ENCODE measurements at regions not wholly inside any gene's neighbourhood (a gene's known extent, or its start where the extent isn't known, plus 50 kb on each side); places are given as distances from the start of the nearest gene placed in this dataset.

DNA sequence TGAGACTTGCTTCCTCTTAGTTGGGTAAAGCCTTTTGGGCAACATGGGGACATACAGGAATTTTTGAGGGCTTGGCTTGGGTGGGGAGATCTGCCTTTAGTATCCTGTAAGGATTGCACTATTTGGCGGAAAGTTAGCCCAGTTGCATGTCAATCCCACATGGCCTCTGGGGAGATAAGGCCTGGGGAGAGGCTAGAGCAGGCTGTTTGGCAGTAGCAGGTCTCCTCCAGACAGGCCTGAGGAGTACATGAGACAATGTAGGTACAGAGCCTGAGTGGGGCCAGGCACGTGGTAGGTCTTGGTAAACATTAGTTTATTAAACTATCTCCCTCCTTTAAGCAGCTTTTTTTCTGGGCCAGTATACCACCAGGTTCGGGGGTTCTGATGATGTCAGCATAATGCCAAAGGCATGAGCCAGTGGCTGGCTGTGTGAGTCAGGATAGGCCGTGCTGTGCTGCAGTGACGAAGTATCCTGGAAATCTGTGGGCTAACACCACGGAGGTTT lies 147.9 kb downstream of the VEGFA start:
- DNase-seq (ENCODE audit: low spot score in 2 of 2, unreplicated experiment in 2 of 2): no peak
- no peaks in the 10 kb centered on the region for H3K36me3 Mint-ChIP-seq
- H3K9me3 Mint-ChIP-seq: no peaks in the 10 kb centered on the region
- peaks cover 4% of the 10 kb centered on the region for H3K27me3 Mint-ChIP-seq (ENCODE audit: low read depth)
- no peak overlapping the region for H3K27ac Mint-ChIP-seq
- H3K4me3 Mint-ChIP-seq: no peak overlapping the region
- TF ChIP-seq, protein P1, sequence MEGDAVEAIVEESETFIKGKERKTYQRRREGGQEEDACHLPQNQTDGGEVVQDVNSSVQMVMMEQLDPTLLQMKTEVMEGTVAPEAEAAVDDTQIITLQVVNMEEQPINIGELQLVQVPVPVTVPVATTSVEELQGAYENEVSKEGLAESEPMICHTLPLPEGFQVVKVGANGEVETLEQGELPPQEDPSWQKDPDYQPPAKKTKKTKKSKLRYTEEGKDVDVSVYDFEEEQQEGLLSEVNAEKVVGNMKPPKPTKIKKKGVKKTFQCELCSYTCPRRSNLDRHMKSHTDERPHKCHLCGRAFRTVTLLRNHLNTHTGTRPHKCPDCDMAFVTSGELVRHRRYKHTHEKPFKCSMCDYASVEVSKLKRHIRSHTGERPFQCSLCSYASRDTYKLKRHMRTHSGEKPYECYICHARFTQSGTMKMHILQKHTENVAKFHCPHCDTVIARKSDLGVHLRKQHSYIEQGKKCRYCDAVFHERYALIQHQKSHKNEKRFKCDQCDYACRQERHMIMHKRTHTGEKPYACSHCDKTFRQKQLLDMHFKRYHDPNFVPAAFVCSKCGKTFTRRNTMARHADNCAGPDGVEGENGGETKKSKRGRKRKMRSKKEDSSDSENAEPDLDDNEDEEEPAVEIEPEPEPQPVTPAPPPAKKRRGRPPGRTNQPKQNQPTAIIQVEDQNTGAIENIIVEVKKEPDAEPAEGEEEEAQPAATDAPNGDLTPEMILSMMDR (IDR thresholded peaks at IDR 0.05; ENCODE audit: unreplicated experiment): no peak
- H3K4me1 Mint-ChIP-seq: peaks cover 18% of the 10 kb centered on the region

DNA sequence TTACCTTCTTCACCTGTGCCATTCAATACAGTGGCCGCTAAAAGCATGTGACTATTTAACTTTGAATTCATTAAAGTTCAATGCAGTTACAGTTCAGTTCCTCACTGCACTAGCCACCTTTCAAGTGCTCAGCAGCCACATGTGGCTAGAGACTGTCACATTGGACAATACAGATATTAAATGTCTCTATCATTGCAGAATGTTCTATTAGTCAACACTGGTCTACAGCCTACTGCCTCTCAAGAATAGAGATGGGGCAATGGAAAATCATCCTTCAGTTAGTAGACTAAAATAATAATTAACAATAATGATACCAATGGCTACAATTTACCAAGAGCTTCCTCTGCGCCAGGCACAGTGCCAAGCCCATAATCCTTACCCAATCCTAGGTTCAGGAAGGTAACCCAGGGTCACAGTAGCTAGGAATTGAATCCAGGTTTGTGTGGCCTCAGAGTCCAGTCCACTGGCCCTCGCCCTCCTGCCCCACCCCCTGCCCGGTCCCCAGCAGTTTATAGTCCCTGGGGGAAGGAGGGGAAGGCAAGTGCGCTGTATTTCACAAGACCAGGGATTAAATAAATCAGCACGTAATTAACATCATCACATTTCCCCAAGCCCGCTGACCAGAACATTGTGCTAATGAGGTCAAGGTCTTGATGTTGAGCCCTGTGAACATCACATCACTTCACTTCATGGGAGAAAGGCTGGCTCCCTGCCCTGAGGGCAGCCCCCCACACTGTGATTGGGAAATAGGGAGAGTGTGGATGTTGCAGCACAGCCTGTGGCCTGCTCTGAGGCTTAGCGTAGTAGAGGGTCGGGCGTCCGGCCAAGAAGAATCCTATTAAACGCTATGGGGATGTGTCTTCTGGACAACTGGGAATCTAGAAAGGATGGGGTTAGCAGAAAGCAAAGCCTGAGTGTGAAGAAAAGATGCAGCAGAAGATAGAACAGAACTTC lies 147.2 kb downstream of the VEGFA start:
- no peak for DNase-seq (ENCODE audit: low spot score in 2 of 2, unreplicated experiment in 2 of 2)
- H3K27me3 Mint-ChIP-seq (ENCODE audit: low read depth): peaks cover 4% of the 10 kb centered on the region
- H3K4me3 Mint-ChIP-seq: no peak overlapping the region
- no peak overlapping the region for H3K27ac Mint-ChIP-seq
- TF ChIP-seq, protein P1 (IDR thresholded peaks at IDR 0.05; ENCODE audit: unreplicated experiment): no peak
- H3K9me3 Mint-ChIP-seq: no peaks in the 10 kb centered on the region
- no peaks in the 10 kb centered on the region for H3K36me3 Mint-ChIP-seq
- H3K4me1 Mint-ChIP-seq: peaks cover 18% of the 10 kb centered on the region

DNA sequence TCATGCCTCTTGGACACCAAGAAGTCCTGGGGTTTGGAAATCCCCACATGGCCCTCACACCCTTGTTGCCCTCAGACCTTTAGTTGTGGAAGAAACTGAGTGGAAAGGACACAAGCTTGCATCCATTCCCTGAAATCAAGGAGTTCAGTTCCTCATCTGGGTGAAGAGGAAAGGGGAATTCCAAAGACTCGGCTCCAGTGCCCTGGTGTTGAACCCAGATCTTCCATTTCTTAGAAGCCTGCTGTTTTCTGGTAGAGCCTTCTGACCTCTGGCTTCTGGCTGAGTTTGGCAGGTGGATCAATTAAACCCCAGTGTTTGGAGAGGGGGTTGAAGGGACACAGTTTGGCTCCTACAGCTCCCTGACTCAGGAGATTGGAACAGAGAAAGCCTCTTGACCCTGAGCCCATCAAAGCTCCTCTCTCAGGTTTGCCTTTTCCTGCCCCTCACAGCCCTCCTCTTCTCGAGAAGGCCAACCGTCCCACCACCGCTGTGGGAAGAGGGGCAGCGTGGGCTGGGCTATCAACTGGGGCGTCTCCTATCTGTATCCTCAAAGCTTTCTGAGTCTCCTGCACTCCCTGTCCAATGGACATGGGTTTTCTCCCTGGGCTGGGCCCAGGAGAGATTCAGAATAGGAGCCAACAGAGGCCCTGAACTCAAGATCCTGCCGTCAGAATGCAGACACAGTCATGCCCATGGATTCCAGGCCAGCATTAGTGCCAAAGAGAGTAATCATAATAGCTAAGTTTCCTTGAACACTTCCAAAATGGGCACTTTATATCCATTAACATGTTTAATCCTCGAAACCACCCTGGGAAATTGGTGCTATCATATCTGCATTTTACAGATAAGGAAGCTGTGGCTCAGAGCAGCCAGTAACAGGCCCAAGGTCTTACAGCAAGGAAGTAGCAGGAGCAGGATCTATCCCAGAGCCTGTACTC lies 146.2 kb downstream of the VEGFA start:
- peaks cover 24% of the 10 kb centered on the region for H3K4me1 Mint-ChIP-seq
- peaks cover 4% of the 10 kb centered on the region for H3K27me3 Mint-ChIP-seq (ENCODE audit: low read depth)
- TF ChIP-seq, protein P1 (IDR thresholded peaks at IDR 0.05; ENCODE audit: unreplicated experiment): no peak
- no peaks in the 10 kb centered on the region for H3K9me3 Mint-ChIP-seq
- DNase-seq (ENCODE audit: low spot score in 2 of 2, unreplicated experiment in 2 of 2): no peak
- H3K36me3 Mint-ChIP-seq: no peaks in the 10 kb centered on the region
- no peak overlapping the region for H3K4me3 Mint-ChIP-seq
- no peak overlapping the region for H3K27ac Mint-ChIP-seq

DNA sequence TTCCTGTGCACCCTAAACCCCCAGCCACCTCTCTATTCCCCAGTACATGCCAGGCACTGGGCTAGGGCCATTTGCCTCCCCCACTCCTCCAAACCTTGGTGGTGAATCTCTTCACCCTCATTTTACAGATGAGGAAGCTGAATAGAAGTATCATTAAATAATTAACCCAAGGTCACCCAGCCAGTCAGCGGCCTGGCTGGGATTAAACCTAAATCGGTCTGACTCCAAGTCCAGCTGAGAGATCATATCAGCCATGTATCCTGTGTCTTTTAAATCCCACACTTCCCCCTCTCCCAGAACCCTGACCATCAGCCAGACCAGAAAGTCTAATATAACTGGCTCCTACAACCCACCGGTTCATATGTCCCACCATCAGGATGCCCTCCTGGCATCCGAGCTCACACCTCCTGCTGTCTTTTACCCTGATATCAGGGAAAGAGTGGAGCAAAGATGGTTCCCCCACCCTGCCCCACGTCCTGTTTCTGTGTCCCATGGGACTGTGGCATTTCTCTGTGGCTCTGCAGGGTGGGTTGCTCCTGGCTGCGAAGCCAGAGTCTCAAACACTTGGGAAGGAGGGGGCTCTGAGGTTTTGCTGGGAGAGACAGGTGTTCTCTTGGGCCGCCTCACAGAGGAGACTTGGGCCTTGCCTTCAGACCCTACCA lies 145.3 kb downstream of the VEGFA start:
- H3K36me3 Mint-ChIP-seq: no peaks in the 10 kb centered on the region
- DNase-seq (ENCODE audit: low spot score in 2 of 2, unreplicated experiment in 2 of 2): no peak
- H3K4me3 Mint-ChIP-seq: no peak overlapping the region
- TF ChIP-seq, protein P1 (IDR thresholded peaks at IDR 0.05; ENCODE audit: unreplicated experiment): no peak
- no peak overlapping the region for H3K27ac Mint-ChIP-seq
- peaks cover 24% of the 10 kb centered on the region for H3K4me1 Mint-ChIP-seq
- H3K9me3 Mint-ChIP-seq: no peaks in the 10 kb centered on the region
- H3K27me3 Mint-ChIP-seq (ENCODE audit: low read depth): peaks cover 4% of the 10 kb centered on the region
